ENCODE measurements at regions not wholly inside any gene's neighbourhood (a gene's known extent, or its start where the extent isn't known, plus 50 kb on each side); places are given as distances from the start of the nearest gene placed in this dataset.

- no peak overlapping the region for H2AFZ ChIP-seq (ENCODE audit: low read depth, low read length, severe bottlenecking)
- TF ChIP-seq CTCF (IDR thresholded peaks at IDR 0.05; ENCODE audit: insufficient read depth, low read length, poor library complexity, severe bottlenecking) = no peak
- no peak for TF ChIP-seq EZH2phosphoT487 (conservative IDR thresholded peaks at IDR 0.05; ENCODE audit: low read length)
- no peaks in the 10 kb centered on the region for H4K20me1 ChIP-seq (ENCODE audit: low read depth, low read length)
Observed at GRCh38 chr1:78375996-78376395, 114.8 kb upstream of the PTGFR start.

GRCh38 chr1:78377356-78377928 is 113.3 kb upstream of the PTGFR start:
- H3K9ac ChIP-seq (ENCODE audit: low read length) = no peak overlapping the region
- no peaks in the 10 kb centered on the region for H3F3A ChIP-seq (ENCODE audit: insufficient read depth)
- H3K9me3 ChIP-seq (ENCODE audit: insufficient read depth, low read length) = no peaks in the 10 kb centered on the region
- H3K4me3 ChIP-seq (ENCODE audit: insufficient read depth, low read length, poor library complexity, severe bottlenecking) = no peak overlapping the region
- no peaks in the 10 kb centered on the region for H3K27me3 ChIP-seq (ENCODE audit: low read length)
- TF ChIP-seq EZH2phosphoT487 (conservative IDR thresholded peaks at IDR 0.05; ENCODE audit: low read length) (no peak), CTCF (IDR thresholded peaks at IDR 0.05; ENCODE audit: insufficient read depth, low read length, poor library complexity, severe bottlenecking) (no peak)
- H3K79me2 ChIP-seq (ENCODE audit: insufficient read depth, low read length) = no peaks in the 10 kb centered on the region
- no peak overlapping the region for H3K4me2 ChIP-seq (ENCODE audit: low read depth, low read length, poor library complexity, severe bottlenecking)
- no peak overlapping the region for H2AFZ ChIP-seq (ENCODE audit: low read depth, low read length, severe bottlenecking)
- H3K9me2 ChIP-seq (replicated peaks; ENCODE audit: insufficient read depth, low read length) = no peaks in the 10 kb centered on the region
- no peak overlapping the region for H3K27ac ChIP-seq (ENCODE audit: low read depth, low read length)
- no peaks in the 10 kb centered on the region for H3K36me3 ChIP-seq (ENCODE audit: low read length)
- H4K20me1 ChIP-seq (ENCODE audit: low read depth, low read length) = no peaks in the 10 kb centered on the region

More at GRCh38 chr1:78375996-78376395, 114.8 kb upstream of the PTGFR start:
- Histone ChIP-seq H3F3A (ENCODE audit: insufficient read depth) (no peaks in the 10 kb centered on the region), H3K9ac (ENCODE audit: low read length) (no peak overlapping the region), H3K9me3 (ENCODE audit: insufficient read depth, low read length) (no peaks in the 10 kb centered on the region), H3K79me2 (ENCODE audit: insufficient read depth, low read length) (no peaks in the 10 kb centered on the region), H3K4me2 (ENCODE audit: low read depth, low read length, poor library complexity, severe bottlenecking) (no peak overlapping the region), H3K36me3 (ENCODE audit: low read length) (no peaks in the 10 kb centered on the region), H3K27ac (ENCODE audit: low read depth, low read length) (no peak overlapping the region), H3K4me3 (ENCODE audit: insufficient read depth, low read length, poor library complexity, severe bottlenecking) (no peak overlapping the region), H3K9me2 (replicated peaks; ENCODE audit: insufficient read depth, low read length) (no peaks in the 10 kb centered on the region), H3K27me3 (ENCODE audit: low read length) (no peaks in the 10 kb centered on the region)

- H3K27me3 ChIP-seq (ENCODE audit: low read length) = no peaks in the 10 kb centered on the region
Observed at GRCh38 chr1:78383923-78384322, 106.9 kb upstream of the PTGFR start.

More at GRCh38 chr1:78383923-78384322, 106.9 kb upstream of the PTGFR start:
- H3K4me2 ChIP-seq (ENCODE audit: low read depth, low read length, poor library complexity, severe bottlenecking) = no peak overlapping the region
- TF ChIP-seq EZH2phosphoT487 (conservative IDR thresholded peaks at IDR 0.05; ENCODE audit: low read length) (no peak), CTCF (IDR thresholded peaks at IDR 0.05; ENCODE audit: insufficient read depth, low read length, poor library complexity, severe bottlenecking) (no peak)
- H3K4me3 ChIP-seq (ENCODE audit: insufficient read depth, low read length, poor library complexity, severe bottlenecking) = no peak overlapping the region
- H4K20me1 ChIP-seq (ENCODE audit: low read depth, low read length) = no peaks in the 10 kb centered on the region
- no peaks in the 10 kb centered on the region for H3K9me3 ChIP-seq (ENCODE audit: insufficient read depth, low read length)
- H3F3A ChIP-seq (ENCODE audit: insufficient read depth) = no peaks in the 10 kb centered on the region
- H3K27ac ChIP-seq (ENCODE audit: low read depth, low read length) = no peak overlapping the region
- no peak overlapping the region for H3K9ac ChIP-seq (ENCODE audit: low read length)
- H3K79me2 ChIP-seq (ENCODE audit: insufficient read depth, low read length) = no peaks in the 10 kb centered on the region
- no peak overlapping the region for H2AFZ ChIP-seq (ENCODE audit: low read depth, low read length, severe bottlenecking)
- no peaks in the 10 kb centered on the region for H3K36me3 ChIP-seq (ENCODE audit: low read length)
- H3K9me2 ChIP-seq (replicated peaks; ENCODE audit: insufficient read depth, low read length) = no peaks in the 10 kb centered on the region
